SHP77 (cell line): ENCODE measurements at regions not wholly inside any gene's neighbourhood (a gene's known extent, or its start where the extent isn't known, plus 50 kb on each side); places are given as distances from the start of the nearest gene placed in this dataset.

Source experiments
- DNase-seq, 2 experiments: peaks; one replicate each; lab custom pipeline; 2025; lab: John Stamatoyannopoulos, UW

GRCh38 chr11:80346353-80347059 is 905.7 kb upstream of the TENM4 start:
- DNase-seq: no peak

- no peak for DNase-seq
These were observed 902.6 kb upstream of the TENM4 start for GRCh38 chr11:80343436-80343835.

- no peak for DNase-seq
These were observed 897.4 kb upstream of the TENM4 start for GRCh38 chr11:80338231-80338630.

- DNase-seq: no peak
These were observed 890.9 kb upstream of the TENM4 start for GRCh38 chr11:80331694-80332093.

- DNase-seq: no peak
These were observed 889.4 kb upstream of the TENM4 start for GRCh38 chr11:80330264-80330663.

- DNase-seq: no peak
These were observed 887.9 kb upstream of the TENM4 start for GRCh38 chr11:80328774-80329173.

GRCh38 chr11:80327956-80328614 is 887.3 kb upstream of the TENM4 start:
- no peak for DNase-seq

- DNase-seq: no peak
These were observed 881.0 kb upstream of the TENM4 start for GRCh38 chr11:80321786-80322185.

GRCh38 chr11:80320765-80321164 is 879.9 kb upstream of the TENM4 start:
- DNase-seq: no peak

- DNase-seq: no peak
These were observed 879.4 kb upstream of the TENM4 start for GRCh38 chr11:80320226-80320625.

- no peak for DNase-seq
These were observed 876.8 kb upstream of the TENM4 start for GRCh38 chr11:80317612-80318011.

GRCh38 chr11:80315200-80315599 is 874.4 kb upstream of the TENM4 start:
- DNase-seq: no peak

GRCh38 chr11:80309301-80309700 is 868.5 kb upstream of the TENM4 start:
- no peak for DNase-seq

GRCh38 chr11:80307676-80308075 is 866.8 kb upstream of the TENM4 start:
- DNase-seq: no peak

GRCh38 chr11:80297858-80298632 is 857.2 kb upstream of the TENM4 start:
- DNase-seq: no peak

- DNase-seq: no peak
These were observed 852.5 kb upstream of the TENM4 start for GRCh38 chr11:80293293-80293692.

GRCh38 chr11:80284946-80285785 is 844.3 kb upstream of the TENM4 start:
- no peak for DNase-seq

- DNase-seq: no peak
These were observed 841.8 kb upstream of the TENM4 start for GRCh38 chr11:80282643-80283042.

GRCh38 chr11:80281194-80281593 is 840.4 kb upstream of the TENM4 start:
- DNase-seq: no peak

- DNase-seq: no peak
These were observed 839.9 kb upstream of the TENM4 start for GRCh38 chr11:80280737-80281136.

- DNase-seq: no peak
These were observed 820.9 kb upstream of the TENM4 start for GRCh38 chr11:80261776-80262175.
